Vagina (tissue), 2 donors: ENCODE measurements at regions not wholly inside any gene's neighbourhood (a gene's known extent, or its start where the extent isn't known, plus 50 kb on each side); places are given as distances from the start of the nearest gene placed in this dataset.

Experiments used
- CTCF ChIP-seq, 3 experiments: fragments of 450-650 bp in 2 of 3; fragments of 200-600 bp in 1 of 3; sonication (generic) in 1 of 3; IDR thresholded peaks; one replicate each; pipeline ENCODE4 v1.5.1; 2017 to 2019; ENCODE audit warnings: antibody characterized with exemption in 3 of 3, mild to moderate bottlenecking in 2 of 3, moderate library complexity in 2 of 3
- POLR2A ChIP-seq, 2 donors: fragments of 450-650 bp; IDR thresholded peaks; one replicate each; pipeline ENCODE4 v1.6.1; 2017; ENCODE audit warnings: antibody characterized with exemption in 2 of 2, mild to moderate bottlenecking in 2 of 2, moderate library complexity in 2 of 2
- POLR2AphosphoS5 ChIP-seq, 2 donors: sonication (generic); formaldehyde crosslinking; IDR thresholded peaks; one replicate each; pipeline ENCODE4 v1.9.0; 2017; ENCODE audit warnings: antibody characterized with exemption in 2 of 2, mild to moderate bottlenecking in 2 of 2, low read depth in 1 of 2; ENCODE audit not compliant: insufficient read depth in 1 of 2

DNA sequence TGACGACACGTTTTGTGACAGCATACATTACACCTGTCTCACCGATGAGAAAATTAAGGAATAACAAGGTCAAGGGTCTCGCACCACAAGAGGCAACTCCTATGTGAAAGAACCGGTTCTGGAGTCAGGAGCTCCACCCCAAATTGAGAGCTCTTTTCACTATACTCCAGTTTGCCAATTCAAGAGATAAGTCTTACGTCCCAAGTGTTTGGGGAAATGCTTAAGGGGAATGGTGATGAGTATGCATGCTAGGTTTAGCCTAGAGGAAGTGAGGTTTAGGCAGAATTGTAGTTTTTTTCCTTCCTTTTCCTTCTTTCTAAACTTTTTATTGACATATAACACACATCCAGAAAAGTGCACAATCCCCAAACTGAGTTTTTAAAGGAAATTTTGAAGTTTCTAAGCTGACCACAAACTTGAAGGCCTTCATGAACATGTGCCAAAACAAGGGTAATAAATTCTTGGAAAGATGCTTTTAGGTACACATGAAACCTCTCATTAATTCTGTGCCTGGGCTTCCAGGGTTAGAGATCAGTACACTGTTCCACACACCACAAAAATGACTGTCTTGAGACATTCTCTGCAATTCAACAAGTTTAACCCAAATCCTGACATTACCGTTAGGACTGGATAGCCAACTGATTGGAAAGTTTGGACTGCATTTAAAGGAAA is 127.6 kb upstream of the SLC1A3 start:
- TF ChIP-seq CTCF (IDR thresholded peaks at IDR 0.05) (no peak), POLR2A (IDR thresholded peaks at IDR 0.05) (no peak), POLR2AphosphoS5 (IDR thresholded peaks at IDR 0.05; ENCODE audit: insufficient read depth in 1 of 2, low read depth in 1 of 2) (no peak)
